GM06990 (cell line): ENCODE measurements at regions not wholly inside any gene's neighbourhood (a gene's known extent, or its start where the extent isn't known, plus 50 kb on each side); places are given as distances from the start of the nearest gene placed in this dataset.

ENCODE experiments used
- DNase-seq: peaks from one replicate; pipeline ENCODE4 v3.0.0-alpha.2; 2011; ENCODE audit not compliant: insufficient read length; ENCODE audit errors: extremely low read depth
- H3K27me3 ChIP-seq: replicated peaks from 2 replicates; pipeline ENCODE4 v1.6.0; 2011; ENCODE audit warnings: low read length; ENCODE audit not compliant: control insufficient read depth, insufficient read depth
- H3K36me3 ChIP-seq: 2 replicates; pipeline ENCODE4 v1.5.1; 2011; ENCODE audit warnings: low read length; ENCODE audit not compliant: control insufficient read depth, insufficient read depth
- H3K4me3 ChIP-seq: replicated peaks from 2 replicates; pipeline ENCODE4 v1.5.1; 2011; ENCODE audit warnings: low read depth, mild to moderate bottlenecking, control low read depth, low read length
- TF ChIP-seq, protein P1 (sequence below): IDR thresholded peaks from 2 replicates; pipeline ENCODE4 v1.5.1; 2011; ENCODE audit warnings: low read length, control low read depth, mild to moderate bottlenecking, inconsistent platforms; ENCODE audit not compliant: insufficient read depth, poor library complexity, severe bottlenecking

DNA sequence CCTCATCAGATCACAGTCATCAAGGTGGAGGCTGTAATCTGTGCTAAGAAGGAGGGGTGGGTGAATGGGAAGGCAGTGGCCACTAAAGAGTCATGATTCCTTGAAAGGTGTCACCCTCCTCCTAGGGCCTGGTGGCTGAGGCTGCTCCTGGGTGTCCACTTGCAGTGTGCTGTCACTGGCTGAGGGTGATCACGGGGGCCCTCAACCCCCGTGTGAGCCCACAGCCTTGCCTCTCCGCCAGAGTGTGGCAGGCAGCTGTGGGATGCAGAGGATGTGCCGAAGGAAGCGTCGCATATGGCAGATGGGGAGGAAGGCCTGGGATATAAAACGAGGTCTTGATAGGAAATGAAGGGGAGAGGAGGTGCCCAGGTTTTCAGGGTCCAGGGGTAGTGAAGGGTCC, 476.5 kb downstream of the PTPRU start:
- H3K36me3 ChIP-seq = no peaks in the 10 kb centered on the region
- H3K4me3 ChIP-seq = no peak overlapping the region
- TF ChIP-seq, protein P1, sequence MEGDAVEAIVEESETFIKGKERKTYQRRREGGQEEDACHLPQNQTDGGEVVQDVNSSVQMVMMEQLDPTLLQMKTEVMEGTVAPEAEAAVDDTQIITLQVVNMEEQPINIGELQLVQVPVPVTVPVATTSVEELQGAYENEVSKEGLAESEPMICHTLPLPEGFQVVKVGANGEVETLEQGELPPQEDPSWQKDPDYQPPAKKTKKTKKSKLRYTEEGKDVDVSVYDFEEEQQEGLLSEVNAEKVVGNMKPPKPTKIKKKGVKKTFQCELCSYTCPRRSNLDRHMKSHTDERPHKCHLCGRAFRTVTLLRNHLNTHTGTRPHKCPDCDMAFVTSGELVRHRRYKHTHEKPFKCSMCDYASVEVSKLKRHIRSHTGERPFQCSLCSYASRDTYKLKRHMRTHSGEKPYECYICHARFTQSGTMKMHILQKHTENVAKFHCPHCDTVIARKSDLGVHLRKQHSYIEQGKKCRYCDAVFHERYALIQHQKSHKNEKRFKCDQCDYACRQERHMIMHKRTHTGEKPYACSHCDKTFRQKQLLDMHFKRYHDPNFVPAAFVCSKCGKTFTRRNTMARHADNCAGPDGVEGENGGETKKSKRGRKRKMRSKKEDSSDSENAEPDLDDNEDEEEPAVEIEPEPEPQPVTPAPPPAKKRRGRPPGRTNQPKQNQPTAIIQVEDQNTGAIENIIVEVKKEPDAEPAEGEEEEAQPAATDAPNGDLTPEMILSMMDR = no peak
- DNase-seq = no peak
- H3K27me3 ChIP-seq = no peaks in the 10 kb centered on the region; the same call in none of the 2 replicates

DNA sequence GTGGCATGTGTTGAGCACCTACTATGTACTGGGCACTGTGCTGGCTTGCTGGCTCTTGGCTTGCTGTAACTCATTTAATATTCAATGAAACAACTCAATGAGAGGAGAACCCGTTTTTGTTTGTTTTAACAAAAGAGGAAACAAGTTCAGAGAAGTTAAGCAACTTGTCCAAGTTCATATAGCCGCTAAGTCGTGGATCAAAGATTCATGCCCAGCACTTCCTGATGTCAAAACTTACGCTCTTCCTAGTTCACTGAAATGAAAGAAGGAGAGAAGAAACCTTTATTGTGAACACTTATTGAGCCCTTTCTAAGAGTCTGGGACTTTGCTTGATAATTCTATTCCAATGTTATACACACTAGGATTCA, 475.9 kb downstream of the PTPRU start:
- Histone ChIP-seq H3K4me3 (no peak overlapping the region), H3K27me3 (no peaks in the 10 kb centered on the region; the same call in none of the 2 replicates), H3K36me3 (no peaks in the 10 kb centered on the region)
- no peak for DNase-seq
- TF ChIP-seq, protein P1 = no peak

DNA sequence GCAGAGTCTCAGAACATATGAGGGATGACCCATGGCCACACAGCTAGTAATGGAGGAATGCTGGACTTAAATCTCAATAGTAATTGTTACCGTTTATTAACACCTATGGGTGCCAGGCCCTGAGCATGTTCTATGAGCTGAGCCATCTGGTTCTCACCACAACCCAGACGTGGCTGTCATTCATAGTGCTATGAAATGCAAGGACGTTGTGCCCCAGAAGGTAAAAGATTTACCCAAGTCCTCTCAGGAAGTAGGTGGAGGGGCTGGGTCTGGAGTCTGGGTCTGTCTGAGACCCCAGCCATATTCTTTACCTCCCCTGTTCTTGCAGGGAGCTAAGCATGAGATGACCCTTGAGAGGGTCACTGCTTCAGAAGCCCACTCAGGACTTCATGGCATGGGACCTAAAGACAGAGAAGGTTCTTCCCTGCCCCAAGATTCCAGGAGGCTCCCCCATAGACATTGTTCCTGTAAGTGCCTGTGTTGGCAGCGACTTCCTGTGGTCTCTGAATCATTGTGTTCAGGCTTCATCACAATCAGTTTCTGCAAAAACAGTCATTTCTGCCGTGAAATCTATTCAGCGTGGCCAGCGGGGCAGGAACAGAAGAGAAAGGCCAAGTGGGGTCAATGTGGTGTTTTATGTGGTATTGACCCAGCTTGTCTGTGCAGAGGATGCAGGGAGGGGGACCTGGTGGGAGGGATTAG, 475.4 kb downstream of the PTPRU start:
- TF ChIP-seq, protein P1 = no peak
- Histone ChIP-seq H3K36me3 (no peaks in the 10 kb centered on the region), H3K27me3 (no peaks in the 10 kb centered on the region; the same call in none of the 2 replicates), H3K4me3 (no peak overlapping the region)
- peak; percentile 35 for DNase-seq

DNA sequence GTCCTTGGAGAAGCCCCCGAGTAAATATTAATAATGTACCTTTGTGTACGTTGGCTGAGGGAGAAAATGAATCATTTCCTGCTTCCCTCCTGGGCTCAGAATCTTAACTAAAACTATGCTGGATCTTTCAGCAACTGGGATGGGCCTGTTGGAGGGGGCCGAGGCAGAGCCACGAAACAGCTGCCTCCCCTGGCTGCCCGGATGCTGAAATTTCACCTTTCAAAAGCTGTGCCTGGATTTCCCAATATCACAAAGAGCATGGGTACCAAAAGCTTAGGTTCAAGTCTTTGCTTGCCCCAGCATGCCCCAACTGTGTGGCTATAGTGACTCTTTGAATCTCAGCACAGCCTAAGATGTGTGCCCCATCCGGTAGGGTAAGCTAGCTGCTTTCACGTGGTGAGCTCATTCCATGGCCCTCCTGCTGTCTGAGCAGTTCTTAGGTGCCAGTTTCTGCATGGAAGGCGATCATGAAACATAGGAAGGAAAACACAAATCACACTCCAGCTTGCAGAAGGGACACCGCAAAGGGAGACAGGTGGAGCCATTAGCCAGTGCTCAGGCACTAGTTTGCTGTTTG, 473.5 kb downstream of the PTPRU start:
- DNase-seq = no peak
- Histone ChIP-seq H3K27me3 (peaks cover 2% of the 10 kb centered on the region), H3K36me3 (no peaks in the 10 kb centered on the region), H3K4me3 (no peak overlapping the region)
- TF ChIP-seq, protein P1 = no peak

DNA sequence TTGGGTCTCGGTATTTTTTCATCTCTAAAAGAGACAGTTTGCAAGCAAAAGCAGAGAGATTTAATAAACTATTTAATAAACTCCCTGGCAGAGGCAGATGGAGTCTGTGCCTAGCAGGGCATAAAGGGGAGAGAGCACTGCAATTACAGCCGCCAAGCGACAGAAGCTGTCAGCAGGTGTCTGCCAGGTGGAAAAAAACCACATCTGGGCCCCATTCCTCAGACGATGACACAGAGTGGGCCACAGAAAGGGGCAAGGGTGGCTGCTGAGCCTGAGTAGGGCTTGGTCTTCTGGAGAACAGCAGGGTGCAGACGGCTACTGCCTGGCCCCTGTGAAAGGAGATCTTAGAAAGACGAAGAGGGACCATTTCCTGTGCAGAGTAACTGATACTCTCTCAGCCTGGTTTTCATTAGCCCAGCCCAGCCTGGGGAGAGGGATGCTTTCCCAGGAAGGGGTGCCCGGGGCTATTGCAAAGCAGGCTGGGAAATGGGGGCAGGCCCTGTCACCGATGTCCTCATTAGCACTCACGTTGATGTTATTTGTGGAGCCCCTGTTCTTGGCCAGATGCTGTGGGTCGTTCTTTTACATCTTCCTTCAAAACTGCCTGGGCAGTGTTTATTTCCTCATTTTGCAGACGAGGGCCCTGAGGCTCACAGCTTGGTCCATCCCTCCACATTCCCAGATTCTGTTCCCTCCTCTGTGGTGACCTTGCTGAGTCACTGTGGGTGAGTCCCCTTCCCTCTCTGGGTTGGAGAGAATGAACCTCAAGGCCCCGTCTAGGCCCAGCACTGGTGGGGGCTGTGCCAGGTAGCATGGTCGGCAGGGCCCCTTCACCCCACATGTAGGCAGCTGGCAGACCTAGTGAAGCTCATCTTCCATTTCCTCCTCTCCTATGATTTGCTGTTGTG, 472.7 kb downstream of the PTPRU start:
- DNase-seq = peak; percentile 33
- Histone ChIP-seq H3K36me3 (no peaks in the 10 kb centered on the region), H3K27me3 (peaks cover 2% of the 10 kb centered on the region; the same call in 1 of the 2 replicates), H3K4me3 (no peak overlapping the region)
- TF ChIP-seq, protein P1 = no peak
